Tibial artery (tissue), 4 donors: ENCODE measurements at regions not wholly inside any gene's neighbourhood (a gene's known extent, or its start where the extent isn't known, plus 50 kb on each side); places are given as distances from the start of the nearest gene placed in this dataset.

ENCODE experiments used
- DNase-seq, 2 donors: peaks; one replicate each; pipeline ENCODE4 v3.0.0-alpha.2; 2019
- H3K27ac ChIP-seq, 2 donors: fragments of 200-600 bp; sonication (generic) in 1 of 2; 1 replicate in 1 of 2; 2 replicates in 1 of 2; pipeline ENCODE4 v1.5.1; 2018 to 2019; ENCODE audit warnings: mild to moderate bottlenecking in 1 of 2
- H3K27me3 ChIP-seq, 2 donors: fragments of 200-600 bp; sonication (generic) in 1 of 2; one replicate each; pipeline versions ENCODE4 v1.5.1 to v1.6.0; 2016 to 2019
- H3K36me3 ChIP-seq, 3 donors: fragments of 200-600 bp; sonication (generic) in 2 of 3; one replicate each; pipeline ENCODE4 v1.5.1; 2016 to 2019; ENCODE audit warnings: mild to moderate bottlenecking in 2 of 3
- H3K4me1 ChIP-seq, 4 donors: fragments of 200-600 bp; sonication (generic) in 2 of 4; 1 replicate in 3 of 4; 2 replicates in 1 of 4; pipeline ENCODE4 v1.5.1; 2016 to 2019
- H3K4me3 ChIP-seq, 2 donors: fragments of 200-600 bp; sonication (generic) in 1 of 2; 1 replicate in 1 of 2; 2 replicates in 1 of 2; pipeline ENCODE4 v1.5.1; 2018 to 2019; ENCODE audit warnings: mild to moderate bottlenecking in 2 of 2
- H3K9me3 ChIP-seq, 3 donors: fragments of 200-600 bp; sonication (generic) in 1 of 3; one replicate each; pipeline ENCODE4 v1.5.1; 2016 to 2019
- CTCF ChIP-seq, 2 experiments: fragments of 200-600 bp in 1 of 2; fragments of 450-650 bp in 1 of 2; IDR thresholded peaks; one replicate each; pipeline ENCODE4 v1.5.1; 2017 to 2019; ENCODE audit warnings: antibody characterized with exemption in 2 of 2, mild to moderate bottlenecking in 1 of 2, moderate library complexity in 1 of 2
- intact Hi-C: fragments of 100-400 bp; cut with DNase I; formaldehyde crosslinking; loops from one replicate; pipeline ENCODE4 v1.15.0; 2023; ENCODE audit warnings: low total_unique reads

GRCh38 chrY:19578281-19578874 lies 166.1 kb downstream of the KDM5D start:
- Histone ChIP-seq H3K9me3 (no peaks in the 10 kb centered on the region), H3K4me1 (no peaks in the 10 kb centered on the region), H3K27me3 (no peaks in the 10 kb centered on the region), H3K27ac (no peak overlapping the region), H3K4me3 (no peak overlapping the region), H3K36me3 (no peaks in the 10 kb centered on the region)
- DNase-seq = no peak
- intact Hi-C loops = no loop called here
- TF ChIP-seq CTCF (IDR thresholded peaks at IDR 0.05) = no peak

GRCh38 chrY:19577250-19577649 lies 167.3 kb downstream of the KDM5D start:
- no peak overlapping the region for H3K27ac ChIP-seq

GRCh38 chrY:19574939-19575338 lies 169.6 kb downstream of the KDM5D start:
- no peaks in the 10 kb centered on the region for H3K27me3 ChIP-seq
- no peak overlapping the region for H3K27ac ChIP-seq
- H3K36me3 ChIP-seq = no peaks in the 10 kb centered on the region
- no peak for DNase-seq
- no peak overlapping the region for H3K4me3 ChIP-seq
- no peaks in the 10 kb centered on the region for H3K4me1 ChIP-seq
- no peak for TF ChIP-seq CTCF (IDR thresholded peaks at IDR 0.05)
- intact Hi-C loops = no loop called here
- no peaks in the 10 kb centered on the region for H3K9me3 ChIP-seq

More at GRCh38 chrY:19577250-19577649, 167.3 kb downstream of the KDM5D start:
- no peaks in the 10 kb centered on the region for H3K36me3 ChIP-seq
- no peaks in the 10 kb centered on the region for H3K27me3 ChIP-seq
- intact Hi-C loops = no loop called here
- TF ChIP-seq CTCF (IDR thresholded peaks at IDR 0.05) = no peak
- no peaks in the 10 kb centered on the region for H3K4me1 ChIP-seq
- no peak for DNase-seq
- no peak overlapping the region for H3K4me3 ChIP-seq
- H3K9me3 ChIP-seq = no peaks in the 10 kb centered on the region

- no peak overlapping the region for H3K4me3 ChIP-seq
- no peaks in the 10 kb centered on the region for H3K36me3 ChIP-seq
- intact Hi-C loops = no loop called here
- DNase-seq = no peak
- no peaks in the 10 kb centered on the region for H3K9me3 ChIP-seq
- no peaks in the 10 kb centered on the region for H3K4me1 ChIP-seq
- H3K27ac ChIP-seq = no peak overlapping the region
- no peaks in the 10 kb centered on the region for H3K27me3 ChIP-seq
- TF ChIP-seq CTCF (IDR thresholded peaks at IDR 0.05) = no peak
These were observed 170.9 kb downstream of the KDM5D start for GRCh38 chrY:19573646-19574045.

GRCh38 chrY:19570999-19571398 lies 173.5 kb downstream of the KDM5D start:
- intact Hi-C loops = no loop called here
- no peak for TF ChIP-seq CTCF (IDR thresholded peaks at IDR 0.05)
- H3K36me3 ChIP-seq = no peaks in the 10 kb centered on the region
- no peak for DNase-seq
- H3K27me3 ChIP-seq = no peaks in the 10 kb centered on the region
- H3K4me1 ChIP-seq = no peaks in the 10 kb centered on the region
- no peak overlapping the region for H3K4me3 ChIP-seq
- no peaks in the 10 kb centered on the region for H3K9me3 ChIP-seq
- no peak overlapping the region for H3K27ac ChIP-seq

- no peaks in the 10 kb centered on the region for H3K27me3 ChIP-seq
These were observed 176.6 kb downstream of the KDM5D start for GRCh38 chrY:19567943-19568342.

More at GRCh38 chrY:19567943-19568342, 176.6 kb downstream of the KDM5D start:
- peak overlapping the region; percentile 65 to 68 for H3K4me3 ChIP-seq
- H3K36me3 ChIP-seq = no peaks in the 10 kb centered on the region
- H3K9me3 ChIP-seq = no peaks in the 10 kb centered on the region
- DNase-seq = peak in 1 of 2 donors; percentile 21
- no peak for TF ChIP-seq CTCF (IDR thresholded peaks at IDR 0.05)
- intact Hi-C loops = no loop called here
- peak overlapping the region; percentile 70 to 83 for H3K27ac ChIP-seq
- H3K4me1 ChIP-seq = no peaks in the 10 kb centered on the region
